ENCODE measurements at regions not wholly inside any gene's neighbourhood (a gene's known extent, or its start where the extent isn't known, plus 50 kb on each side); places are given as distances from the start of the nearest gene placed in this dataset.
A peak's percentile ranks its signal among the peaks of the same experiment; 100 is the strongest.
"Not testable (repeated sequence)": the region's sequence is repeated elsewhere in the genome, so short reads cannot be mapped to it uniquely, and the experiment has no call there.

GRCh38 chr7:91784469-91784868 is 96.0 kb downstream of the MTERF1 start:
- TF ChIP-seq CTCF (IDR thresholded peaks at IDR 0.05; ENCODE audit: control insufficient read depth, insufficient read depth, low read depth, low read length, missing control alignments): peak; percentile 40
- DNase-seq (ENCODE audit: low read depth): peak; percentile 55
- no peak overlapping the region for H3K4me3 ChIP-seq (ENCODE audit: control insufficient read depth, low read depth, low read length)

- no peak for DNase-seq (ENCODE audit: low read depth)
- TF ChIP-seq CTCF (IDR thresholded peaks at IDR 0.05; ENCODE audit: control insufficient read depth, insufficient read depth, low read depth, low read length, missing control alignments): no peak
These were observed 92.6 kb downstream of the MTERF1 start for GRCh38 chr7:91787931-91788330.

GRCh38 chr7:91789086-91789485 is 91.4 kb downstream of the MTERF1 start:
- no peak for DNase-seq (ENCODE audit: low read depth)
- TF ChIP-seq CTCF (IDR thresholded peaks at IDR 0.05; ENCODE audit: control insufficient read depth, insufficient read depth, low read depth, low read length, missing control alignments): no peak
- no peak overlapping the region for H3K4me3 ChIP-seq (ENCODE audit: control insufficient read depth, low read depth, low read length)

More at GRCh38 chr7:91787931-91788330, 92.6 kb downstream of the MTERF1 start:
- H3K4me3 ChIP-seq (ENCODE audit: control insufficient read depth, low read depth, low read length): no peak overlapping the region

GRCh38 chr7:91789558-91789957 is 90.9 kb downstream of the MTERF1 start:
- no peak overlapping the region for H3K4me3 ChIP-seq (ENCODE audit: control insufficient read depth, low read depth, low read length)
- peak; percentile 34 for DNase-seq (ENCODE audit: low read depth)
- no peak for TF ChIP-seq CTCF (IDR thresholded peaks at IDR 0.05; ENCODE audit: control insufficient read depth, insufficient read depth, low read depth, low read length, missing control alignments)

GRCh38 chr7:91790646-91791045 is 89.9 kb downstream of the MTERF1 start:
- H3K4me3 ChIP-seq (ENCODE audit: control insufficient read depth, low read depth, low read length); DNase-seq (ENCODE audit: low read depth): not testable (repeated sequence)

- DNase-seq (ENCODE audit: low read depth): no peak
- TF ChIP-seq CTCF (IDR thresholded peaks at IDR 0.05; ENCODE audit: control insufficient read depth, insufficient read depth, low read depth, low read length, missing control alignments): no peak
- H3K4me3 ChIP-seq (ENCODE audit: control insufficient read depth, low read depth, low read length): no peak overlapping the region
These were observed 84.4 kb downstream of the MTERF1 start for GRCh38 chr7:91796122-91796521.

- no peak for TF ChIP-seq CTCF (IDR thresholded peaks at IDR 0.05; ENCODE audit: control insufficient read depth, insufficient read depth, low read depth, low read length, missing control alignments)
- DNase-seq (ENCODE audit: low read depth): no peak
- H3K4me3 ChIP-seq (ENCODE audit: control insufficient read depth, low read depth, low read length): no peak overlapping the region
These were observed 82.1 kb downstream of the MTERF1 start for GRCh38 chr7:91798425-91798824.

All from AG09309 (cell line).